ENCODE measurements at regions not wholly inside any gene's neighbourhood (a gene's known extent, or its start where the extent isn't known, plus 50 kb on each side); places are given as distances from the start of the nearest gene placed in this dataset.

- ChIA-PET CTCF (interaction anchor here (0.9 kb wide), 1 partner anchor 292 kb away, joined by 3 read pairs; no protein-coding TSS in a partner anchor), POLR2A (no interaction called here)
- no peak for DNase-seq (ENCODE audit: low read depth)
Measured at GRCh38 chr10:70978816-70979480, 90.6 kb upstream of the PCBD1 start.

GRCh38 chr10:70980687-70981086 is 92.3 kb upstream of the PCBD1 start:
- CTCF ChIA-PET, result no interaction called here
- POLR2A ChIA-PET, result no interaction called here
- Histone ChIP-seq H3K4me3 (ENCODE audit: low read depth, low read length) (no peak overlapping the region), H3K27me3 (ENCODE audit: control insufficient read depth, insufficient read depth, low read length) (peaks cover 10% of the 10 kb centered on the region; the same call in 1 of the 2 replicates), H3K36me3 (ENCODE audit: control insufficient read depth, insufficient read depth, low read length) (no peaks in the 10 kb centered on the region)
- TF ChIP-seq, protein P1, sequence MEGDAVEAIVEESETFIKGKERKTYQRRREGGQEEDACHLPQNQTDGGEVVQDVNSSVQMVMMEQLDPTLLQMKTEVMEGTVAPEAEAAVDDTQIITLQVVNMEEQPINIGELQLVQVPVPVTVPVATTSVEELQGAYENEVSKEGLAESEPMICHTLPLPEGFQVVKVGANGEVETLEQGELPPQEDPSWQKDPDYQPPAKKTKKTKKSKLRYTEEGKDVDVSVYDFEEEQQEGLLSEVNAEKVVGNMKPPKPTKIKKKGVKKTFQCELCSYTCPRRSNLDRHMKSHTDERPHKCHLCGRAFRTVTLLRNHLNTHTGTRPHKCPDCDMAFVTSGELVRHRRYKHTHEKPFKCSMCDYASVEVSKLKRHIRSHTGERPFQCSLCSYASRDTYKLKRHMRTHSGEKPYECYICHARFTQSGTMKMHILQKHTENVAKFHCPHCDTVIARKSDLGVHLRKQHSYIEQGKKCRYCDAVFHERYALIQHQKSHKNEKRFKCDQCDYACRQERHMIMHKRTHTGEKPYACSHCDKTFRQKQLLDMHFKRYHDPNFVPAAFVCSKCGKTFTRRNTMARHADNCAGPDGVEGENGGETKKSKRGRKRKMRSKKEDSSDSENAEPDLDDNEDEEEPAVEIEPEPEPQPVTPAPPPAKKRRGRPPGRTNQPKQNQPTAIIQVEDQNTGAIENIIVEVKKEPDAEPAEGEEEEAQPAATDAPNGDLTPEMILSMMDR (IDR thresholded peaks at IDR 0.05; ENCODE audit: insufficient read depth, low read depth, low read length), result no peak
- DNase-seq (ENCODE audit: low read depth), result no peak

More at GRCh38 chr10:70978816-70979480, 90.6 kb upstream of the PCBD1 start:
- no peaks in the 10 kb centered on the region for H3K36me3 ChIP-seq (ENCODE audit: control insufficient read depth, insufficient read depth, low read length)
- no peak overlapping the region for H3K4me3 ChIP-seq (ENCODE audit: low read depth, low read length)
- peaks cover 12% of the 10 kb centered on the region for H3K27me3 ChIP-seq (ENCODE audit: control insufficient read depth, insufficient read depth, low read length)
- TF ChIP-seq, protein P1 (IDR thresholded peaks at IDR 0.05; ENCODE audit: insufficient read depth, low read depth, low read length), result no peak

DNA sequence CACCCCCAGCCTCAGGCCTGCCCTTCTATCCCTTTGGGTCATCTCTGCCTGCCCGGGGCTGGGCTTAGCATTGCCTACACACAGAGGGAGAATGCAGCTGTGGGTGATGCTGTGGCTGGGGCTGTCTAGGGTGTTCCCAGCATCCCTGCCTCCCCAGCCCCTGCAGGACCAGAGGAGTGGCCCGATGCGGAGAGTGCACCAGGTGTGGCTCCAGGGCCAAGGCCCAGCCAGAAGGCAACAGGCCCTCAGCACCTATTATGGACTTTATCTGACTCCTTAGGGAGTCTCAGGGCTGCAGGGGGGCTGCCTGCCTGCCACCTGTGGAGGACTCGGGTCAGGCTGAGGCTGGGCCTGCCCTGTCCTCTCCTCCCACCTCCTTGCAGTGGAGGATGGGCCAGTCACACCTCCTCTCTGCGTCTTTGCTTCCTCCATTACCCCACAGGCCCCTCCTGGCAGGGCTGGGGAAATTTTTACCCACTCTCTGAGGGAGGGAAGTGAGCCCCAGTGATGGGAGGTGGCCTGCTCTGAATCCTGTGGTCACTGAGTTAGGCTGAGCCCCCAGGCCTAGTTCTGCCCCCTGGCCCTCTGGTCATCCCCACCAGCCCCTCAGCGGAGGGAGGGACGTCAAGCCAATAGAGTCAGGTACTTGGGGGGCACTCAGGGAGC is 92.9 kb upstream of the PCBD1 start:
- TF ChIP-seq, protein P1 (IDR thresholded peaks at IDR 0.05; ENCODE audit: insufficient read depth, low read depth, low read length), result no peak

GRCh38 chr10:70981936-70982335 is 93.6 kb upstream of the PCBD1 start:
- TF ChIP-seq, protein P1 (IDR thresholded peaks at IDR 0.05; ENCODE audit: insufficient read depth, low read depth, low read length), result no peak
- H3K4me3 ChIP-seq (ENCODE audit: low read depth, low read length), result no peak overlapping the region
- ChIA-PET POLR2A (no interaction called here), CTCF (interaction anchor here (0.8 kb wide), 1 partner anchor 8 kb away, joined by 3 read pairs; no protein-coding TSS in a partner anchor)
- DNase-seq (ENCODE audit: low read depth), result no peak
- no peaks in the 10 kb centered on the region for H3K36me3 ChIP-seq (ENCODE audit: control insufficient read depth, insufficient read depth, low read length)
- peaks cover 10% of the 10 kb centered on the region; the same call in 1 of the 2 replicates for H3K27me3 ChIP-seq (ENCODE audit: control insufficient read depth, insufficient read depth, low read length)

More for the DNA sequence above, 92.9 kb upstream of the PCBD1 start:
- Histone ChIP-seq H3K4me3 (ENCODE audit: low read depth, low read length) (no peak overlapping the region), H3K27me3 (ENCODE audit: control insufficient read depth, insufficient read depth, low read length) (peaks cover 10% of the 10 kb centered on the region; the same call in 1 of the 2 replicates), H3K36me3 (ENCODE audit: control insufficient read depth, insufficient read depth, low read length) (no peaks in the 10 kb centered on the region)
- POLR2A ChIA-PET, result no interaction called here
- DNase-seq (ENCODE audit: low read depth), result no peak
- CTCF ChIA-PET, result no interaction called here

- H3K36me3 ChIP-seq (ENCODE audit: control insufficient read depth, insufficient read depth, low read length), result no peaks in the 10 kb centered on the region
- TF ChIP-seq, protein P1 (IDR thresholded peaks at IDR 0.05; ENCODE audit: insufficient read depth, low read depth, low read length), result no peak
- DNase-seq (ENCODE audit: low read depth), result no peak
- POLR2A ChIA-PET, result no interaction called here
- CTCF ChIA-PET, result interaction anchor here (0.8 kb wide), 1 partner anchor 9 kb away, joined by 3 read pairs; no protein-coding TSS in a partner anchor
- H3K4me3 ChIP-seq (ENCODE audit: low read depth, low read length), result no peak overlapping the region
- H3K27me3 ChIP-seq (ENCODE audit: control insufficient read depth, insufficient read depth, low read length), result peaks cover 10% of the 10 kb centered on the region; the same call in 1 of the 2 replicates
Measured at GRCh38 chr10:70982443-70982842, 94.1 kb upstream of the PCBD1 start.

Data from BJ (cell line).